GM12874 (cell line): ENCODE measurements at regions not wholly inside any gene's neighbourhood (a gene's known extent, or its start where the extent isn't known, plus 50 kb on each side); places are given as distances from the start of the nearest gene placed in this dataset.

ENCODE experiments used
- TF ChIP-seq, protein P1 (sequence below): IDR thresholded peaks from 2 replicates; pipeline ENCODE4 v1.5.1; 2011; ENCODE audit warnings: low read depth, mild to moderate bottlenecking, control low read depth, low read length, moderate library complexity; ENCODE audit not compliant: insufficient read depth

DNA sequence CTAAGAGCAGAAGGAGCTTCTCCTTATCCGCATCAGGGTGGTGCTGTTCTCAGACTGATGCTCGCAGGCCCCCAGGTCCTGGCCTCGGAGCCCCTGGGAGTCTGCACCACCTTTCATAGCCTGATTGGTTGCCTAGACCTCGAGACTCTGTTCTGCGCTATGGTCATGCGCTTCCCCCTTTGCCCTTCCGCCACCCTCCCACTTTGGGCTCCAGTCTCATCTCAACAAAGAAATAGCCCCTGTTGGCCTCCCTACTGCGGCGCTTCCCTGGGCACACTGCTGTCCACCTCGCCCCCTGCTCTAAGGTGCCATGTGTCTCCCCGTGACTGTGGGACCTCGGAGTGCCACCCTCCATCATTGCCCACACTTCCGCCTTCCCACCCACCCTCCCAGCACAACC lies 102.9 kb upstream of the TWIST2 start:
- TF ChIP-seq, protein P1, sequence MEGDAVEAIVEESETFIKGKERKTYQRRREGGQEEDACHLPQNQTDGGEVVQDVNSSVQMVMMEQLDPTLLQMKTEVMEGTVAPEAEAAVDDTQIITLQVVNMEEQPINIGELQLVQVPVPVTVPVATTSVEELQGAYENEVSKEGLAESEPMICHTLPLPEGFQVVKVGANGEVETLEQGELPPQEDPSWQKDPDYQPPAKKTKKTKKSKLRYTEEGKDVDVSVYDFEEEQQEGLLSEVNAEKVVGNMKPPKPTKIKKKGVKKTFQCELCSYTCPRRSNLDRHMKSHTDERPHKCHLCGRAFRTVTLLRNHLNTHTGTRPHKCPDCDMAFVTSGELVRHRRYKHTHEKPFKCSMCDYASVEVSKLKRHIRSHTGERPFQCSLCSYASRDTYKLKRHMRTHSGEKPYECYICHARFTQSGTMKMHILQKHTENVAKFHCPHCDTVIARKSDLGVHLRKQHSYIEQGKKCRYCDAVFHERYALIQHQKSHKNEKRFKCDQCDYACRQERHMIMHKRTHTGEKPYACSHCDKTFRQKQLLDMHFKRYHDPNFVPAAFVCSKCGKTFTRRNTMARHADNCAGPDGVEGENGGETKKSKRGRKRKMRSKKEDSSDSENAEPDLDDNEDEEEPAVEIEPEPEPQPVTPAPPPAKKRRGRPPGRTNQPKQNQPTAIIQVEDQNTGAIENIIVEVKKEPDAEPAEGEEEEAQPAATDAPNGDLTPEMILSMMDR = no peak

DNA sequence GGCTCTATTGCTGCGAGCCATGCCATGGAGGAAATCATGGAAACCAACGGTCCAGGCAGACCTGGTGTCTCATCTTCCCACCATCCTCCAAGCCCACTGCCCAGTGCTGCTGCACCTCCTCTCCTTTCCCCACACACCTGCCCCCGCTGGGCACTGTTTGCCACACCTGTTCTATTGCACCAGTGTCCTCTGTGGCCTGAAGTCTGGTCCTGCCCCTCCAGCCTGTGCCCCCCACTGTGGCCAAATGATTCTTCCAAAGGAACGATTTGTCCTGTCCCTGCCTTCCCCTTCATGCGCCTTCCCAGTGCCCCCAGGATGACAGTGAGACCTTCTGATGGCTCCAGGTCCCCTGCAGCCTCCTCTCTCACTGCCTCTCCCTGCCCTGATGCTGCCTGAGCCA lies 101.9 kb upstream of the TWIST2 start:
- TF ChIP-seq, protein P1 = no peak

DNA sequence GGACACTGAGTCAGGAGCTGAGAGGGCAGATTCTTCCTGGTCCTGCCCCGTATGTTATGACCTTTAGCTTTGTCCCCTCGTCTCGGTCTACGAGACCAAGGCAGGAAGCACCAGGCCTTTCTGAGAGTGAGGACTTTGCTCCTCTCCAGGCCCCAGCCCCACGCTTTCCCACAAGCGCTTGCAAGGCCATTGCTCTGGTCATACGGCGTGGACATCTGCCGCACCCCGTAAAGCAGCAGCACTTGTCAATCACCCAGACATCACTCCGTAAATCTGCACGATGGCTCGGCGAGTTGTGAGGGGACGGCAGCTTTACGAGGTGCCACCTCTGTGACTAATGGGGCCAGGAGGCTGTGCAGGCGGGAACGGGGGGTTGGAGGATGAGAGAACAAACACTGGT lies 100.8 kb upstream of the TWIST2 start:
- TF ChIP-seq, protein P1 = no peak

DNA sequence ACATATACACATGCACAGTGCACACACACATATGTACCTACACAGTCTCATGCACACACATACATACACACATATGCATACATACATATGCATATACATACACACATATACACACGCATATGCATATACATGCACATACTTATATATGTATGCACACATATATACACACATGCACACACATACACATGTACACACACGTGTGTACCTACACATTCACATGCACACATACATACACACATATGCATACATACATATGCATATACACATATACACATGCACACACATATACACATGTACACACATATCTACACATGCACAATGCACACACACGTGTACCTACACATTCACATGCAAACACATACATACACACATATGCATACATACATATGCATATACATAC lies 100.3 kb upstream of the TWIST2 start:
- TF ChIP-seq, protein P1 = no peak

DNA sequence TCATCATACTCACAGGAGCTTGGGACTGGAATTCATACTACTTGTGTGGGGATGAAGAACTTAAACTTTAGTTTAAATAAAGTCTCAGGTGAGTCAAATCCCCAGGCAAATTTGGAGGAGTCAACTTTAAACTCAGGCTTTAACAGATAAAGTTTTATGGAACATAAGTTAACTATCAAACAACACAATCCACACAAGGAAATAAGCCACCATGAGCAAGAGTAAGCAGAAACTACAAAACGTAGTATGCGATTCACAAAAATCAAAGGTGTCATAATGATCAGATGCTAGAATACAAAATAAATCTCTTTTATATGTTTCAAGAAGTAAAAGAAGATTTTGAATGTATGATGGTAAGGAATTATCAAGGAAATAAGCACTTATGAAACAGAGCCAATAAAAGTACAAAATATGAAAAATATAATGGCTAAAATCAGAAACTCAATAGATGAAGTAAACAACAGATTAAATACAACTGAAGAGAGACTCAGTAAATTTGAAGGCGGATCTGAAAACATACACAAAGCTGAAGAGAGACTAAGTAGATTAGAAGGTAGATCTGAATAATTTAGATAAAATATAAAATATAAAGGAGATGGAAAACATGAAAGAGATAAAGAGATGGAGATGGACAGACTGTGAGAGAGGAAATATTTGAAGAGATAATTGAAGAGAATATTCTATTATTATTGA lies 97.5 kb upstream of the TWIST2 start:
- TF ChIP-seq, protein P1 = no peak

DNA sequence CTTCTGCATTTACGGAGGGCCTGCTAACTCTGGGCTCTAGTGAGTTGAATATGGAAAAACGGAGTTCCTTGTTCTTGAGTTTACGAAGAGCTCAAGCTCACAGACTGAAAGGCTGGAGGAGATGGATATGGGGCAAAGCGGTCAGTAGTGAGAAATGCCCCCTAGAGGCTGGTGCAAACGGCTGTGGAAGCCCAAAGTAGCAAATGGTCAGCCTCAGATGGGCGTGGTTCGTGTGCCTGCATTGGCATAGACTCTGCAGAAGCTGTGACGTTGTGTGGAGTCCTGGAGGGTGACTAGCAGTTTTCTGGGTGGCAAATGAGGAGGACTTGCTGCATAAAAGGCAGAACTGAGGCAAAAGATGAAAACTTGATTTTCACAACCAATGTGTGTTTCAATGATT lies 93.6 kb upstream of the TWIST2 start:
- TF ChIP-seq, protein P1 = no peak

DNA sequence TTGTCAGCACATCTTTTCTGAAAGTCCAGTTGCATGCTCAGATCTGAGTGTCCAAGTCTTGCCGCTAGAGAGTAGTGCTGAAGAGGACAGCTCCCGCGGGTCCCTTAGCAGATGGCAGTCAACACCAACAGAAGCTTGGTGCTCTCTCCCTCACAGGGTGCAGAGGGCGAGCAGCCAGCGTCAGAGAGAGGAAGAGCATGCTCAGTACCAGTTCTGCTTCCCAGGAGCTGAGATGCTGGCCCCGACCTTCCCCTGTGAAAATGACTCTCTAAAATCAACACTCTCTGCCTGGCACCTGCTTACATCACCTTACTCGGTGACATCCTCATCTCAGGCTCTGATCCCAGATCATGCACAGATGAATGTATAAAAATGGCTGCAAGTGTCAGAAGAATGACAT lies 86.0 kb upstream of the TWIST2 start:
- TF ChIP-seq, protein P1 = no peak
